OCI-LY7 (cell line): ENCODE measurements at regions not wholly inside any gene's neighbourhood (a gene's known extent, or its start where the extent isn't known, plus 50 kb on each side); places are given as distances from the start of the nearest gene placed in this dataset.

Source experiments
- BruUV-seq: library from RNA; stranded (reverse); fragments of 400-500 nt; replicated peaks from 2 replicates; lab custom pipeline; 2021; lab: Mats Ljungman, UMichigan
- CTCF ChIA-PET: fragments of 300-600 bp; sonication (Branson Sonifier 250); formaldehyde crosslinking; loops from one replicate; lab custom pipeline; 2022; ENCODE audit warnings: antibody characterized with exemption; ENCODE audit not compliant: unreplicated experiment; lab: Charles Lee
- POLR2A ChIA-PET: fragments of 300-600 bp; sonication (Branson Sonifier 250); formaldehyde crosslinking; loops from one replicate; lab custom pipeline; 2022; ENCODE audit warnings: antibody characterized with exemption; lab: Charles Lee
- DNase-seq: peaks from one replicate; pipeline ENCODE4 v3.0.0-alpha.2; 2015; ENCODE audit warnings: low spot score
- H2AFZ ChIP-seq: fragments of 200-600 bp; sonication (generic), shearing (Covaris generic); 2 replicates; pipeline ENCODE4 v1.6.1; 2014; ENCODE audit warnings: mild to moderate bottlenecking, antibody characterized with exemption, low read length, moderate library complexity
- H3K27ac ChIP-seq: fragments of 200-600 bp; sonication (generic); 2 replicates; pipeline ENCODE4 v1.5.1; 2014; ENCODE audit warnings: mixed run types, low read depth, mild to moderate bottlenecking, moderate library complexity, low read length, inconsistent platforms; ENCODE audit not compliant: poor library complexity, severe bottlenecking
- H3K36me3 ChIP-seq: fragments of 200-600 bp; sonication (generic); 2 replicates; pipeline ENCODE4 v1.6.1; 2014; ENCODE audit warnings: mild to moderate bottlenecking, antibody characterized with exemption, low read length, moderate library complexity, mixed read lengths; ENCODE audit not compliant: insufficient read depth
- H3K4me1 ChIP-seq: fragments of 200-600 bp; sonication (generic); 2 replicates; pipeline ENCODE4 v1.5.1; 2014; ENCODE audit warnings: mild to moderate bottlenecking, low read length; ENCODE audit not compliant: insufficient read depth, poor library complexity, severe bottlenecking
- H3K4me2 ChIP-seq: fragments of 200-600 bp; sonication (generic); 2 replicates; pipeline ENCODE4 v1.6.1; 2014; ENCODE audit warnings: mild to moderate bottlenecking, low read length
- H3K4me3 ChIP-seq: fragments of 200-600 bp; sonication (generic); 2 replicates; pipeline ENCODE4 v1.5.1; 2014; ENCODE audit warnings: mild to moderate bottlenecking, low read depth, low read length; ENCODE audit not compliant: poor library complexity, severe bottlenecking
- H3K79me2 ChIP-seq: fragments of 200-600 bp; sonication (generic); 2 replicates; pipeline ENCODE4 v1.6.1; 2016; ENCODE audit warnings: low read depth, mild to moderate bottlenecking, low read length, moderate library complexity, mixed read lengths; ENCODE audit not compliant: insufficient read depth
- H3K9me2 ChIP-seq: fragments of 200-600 bp; sonication (generic); 2 replicates; pipeline ENCODE4 v1.6.1; 2016; ENCODE audit warnings: mild to moderate bottlenecking, low read length, mixed read lengths; ENCODE audit not compliant: insufficient read depth
- H3K9me3 ChIP-seq: fragments of 200-600 bp; sonication (generic); 2 replicates; pipeline ENCODE4 v1.6.1; 2014; ENCODE audit warnings: mild to moderate bottlenecking, mixed run types, low read length, mixed read lengths
- H4K20me1 ChIP-seq: fragments of 200-600 bp; sonication (generic); 2 replicates; pipeline ENCODE4 v1.6.1; 2014; ENCODE audit warnings: mild to moderate bottlenecking, antibody characterized with exemption, low read length, moderate library complexity, mixed read lengths; ENCODE audit not compliant: insufficient read depth
- EZH2phosphoT487 ChIP-seq: fragments of 200-600 bp; sonication (generic); IDR thresholded peaks from 2 replicates; pipeline ENCODE4 v1.6.1; 2018; ENCODE audit warnings: low read depth, borderline replicate concordance, mild to moderate bottlenecking, mixed run types, antibody characterized with exemption, low read length, moderate library complexity, mixed read lengths
- intact Hi-C: fragments of 100-400 bp; cut with micrococcal nuclease; formaldehyde crosslinking; loops from one replicate; pipeline ENCODE4 v1.10.0; 2022; ENCODE audit not compliant: unreplicated experiment
- TF ChIP-seq, protein P1 (sequence below): fragments of 200-600 bp; sonication (generic); conservative IDR thresholded peaks from 2 replicates; pipeline ENCODE4 v1.5.1; 2014; ENCODE audit warnings: mild to moderate bottlenecking, antibody characterized with exemption, low read length, moderate library complexity, mixed read lengths

DNA sequence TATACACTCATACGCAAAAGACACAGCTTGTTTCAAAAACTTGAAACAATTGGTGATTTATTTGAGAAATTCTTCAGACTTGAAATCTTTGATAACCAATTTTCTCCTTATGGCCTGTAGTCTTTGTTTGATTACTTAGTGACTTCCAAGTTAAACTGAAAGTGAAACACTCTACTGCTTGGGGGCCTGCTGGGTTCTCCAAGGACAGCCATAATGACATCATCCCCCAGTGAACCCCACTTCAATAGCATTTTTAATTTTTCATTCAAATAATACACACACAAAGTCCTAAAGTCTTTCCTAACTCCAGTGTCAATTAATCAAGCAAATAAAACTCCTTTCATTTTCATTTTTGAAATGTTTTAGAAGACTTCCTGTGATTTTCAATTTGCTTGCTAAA lies 59.2 kb downstream of the KRTAP19-8 start:
- ChIA-PET POLR2A (no interaction called here), CTCF (no interaction called here)
- intact Hi-C loops: no loop called here
- TF ChIP-seq EZH2phosphoT487: no peak
- TF ChIP-seq, protein P1, sequence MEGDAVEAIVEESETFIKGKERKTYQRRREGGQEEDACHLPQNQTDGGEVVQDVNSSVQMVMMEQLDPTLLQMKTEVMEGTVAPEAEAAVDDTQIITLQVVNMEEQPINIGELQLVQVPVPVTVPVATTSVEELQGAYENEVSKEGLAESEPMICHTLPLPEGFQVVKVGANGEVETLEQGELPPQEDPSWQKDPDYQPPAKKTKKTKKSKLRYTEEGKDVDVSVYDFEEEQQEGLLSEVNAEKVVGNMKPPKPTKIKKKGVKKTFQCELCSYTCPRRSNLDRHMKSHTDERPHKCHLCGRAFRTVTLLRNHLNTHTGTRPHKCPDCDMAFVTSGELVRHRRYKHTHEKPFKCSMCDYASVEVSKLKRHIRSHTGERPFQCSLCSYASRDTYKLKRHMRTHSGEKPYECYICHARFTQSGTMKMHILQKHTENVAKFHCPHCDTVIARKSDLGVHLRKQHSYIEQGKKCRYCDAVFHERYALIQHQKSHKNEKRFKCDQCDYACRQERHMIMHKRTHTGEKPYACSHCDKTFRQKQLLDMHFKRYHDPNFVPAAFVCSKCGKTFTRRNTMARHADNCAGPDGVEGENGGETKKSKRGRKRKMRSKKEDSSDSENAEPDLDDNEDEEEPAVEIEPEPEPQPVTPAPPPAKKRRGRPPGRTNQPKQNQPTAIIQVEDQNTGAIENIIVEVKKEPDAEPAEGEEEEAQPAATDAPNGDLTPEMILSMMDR: no peak
- H2AFZ ChIP-seq: no peak overlapping the region
- BruUV-seq: no TSS peak
- H3K36me3 ChIP-seq: no peaks in the 10 kb centered on the region
- no peaks in the 10 kb centered on the region for H3K4me1 ChIP-seq
- H3K9me3 ChIP-seq: no peaks in the 10 kb centered on the region
- H3K9me2 ChIP-seq: no peaks in the 10 kb centered on the region
- no peaks in the 10 kb centered on the region for H3K79me2 ChIP-seq
- no peak overlapping the region for H3K4me3 ChIP-seq
- no peak overlapping the region for H3K4me2 ChIP-seq
- H3K27ac ChIP-seq: no peak overlapping the region
- DNase-seq: no peak
- no peaks in the 10 kb centered on the region for H4K20me1 ChIP-seq

DNA sequence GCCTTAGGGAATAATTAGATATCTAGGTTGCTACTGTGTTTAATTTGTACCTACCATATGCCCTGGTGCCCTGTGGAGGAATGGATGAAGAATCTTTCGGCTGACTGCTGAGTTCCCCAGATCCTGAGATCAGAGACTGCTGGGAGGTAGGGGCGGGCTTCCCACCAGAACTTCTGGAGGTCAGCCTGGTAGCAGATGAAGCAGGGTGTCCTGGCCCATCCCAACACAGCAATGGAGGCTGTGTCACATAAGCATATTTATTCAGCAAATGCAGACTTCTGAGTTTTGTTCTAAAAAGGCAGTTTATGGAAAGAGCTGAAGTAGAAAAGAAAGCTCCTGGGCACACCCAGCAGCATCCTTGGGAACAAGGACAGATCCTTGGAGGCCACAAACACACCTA lies 74.0 kb downstream of the KRTAP19-8 start:
- Histone ChIP-seq H3K9me3 (no peaks in the 10 kb centered on the region), H3K4me1 (no peaks in the 10 kb centered on the region), H3K4me3 (no peak overlapping the region), H3K79me2 (no peaks in the 10 kb centered on the region), H4K20me1 (no peaks in the 10 kb centered on the region), H2AFZ (no peak overlapping the region), H3K27ac (no peak overlapping the region), H3K36me3 (no peaks in the 10 kb centered on the region), H3K4me2 (no peak overlapping the region), H3K9me2 (no peaks in the 10 kb centered on the region)
- intact Hi-C loops: no loop called here
- TF ChIP-seq, protein P1: no peak
- TF ChIP-seq EZH2phosphoT487: no peak
- ChIA-PET POLR2A (no interaction called here), CTCF (no interaction called here)
- DNase-seq: no peak
- no TSS peak for BruUV-seq

DNA sequence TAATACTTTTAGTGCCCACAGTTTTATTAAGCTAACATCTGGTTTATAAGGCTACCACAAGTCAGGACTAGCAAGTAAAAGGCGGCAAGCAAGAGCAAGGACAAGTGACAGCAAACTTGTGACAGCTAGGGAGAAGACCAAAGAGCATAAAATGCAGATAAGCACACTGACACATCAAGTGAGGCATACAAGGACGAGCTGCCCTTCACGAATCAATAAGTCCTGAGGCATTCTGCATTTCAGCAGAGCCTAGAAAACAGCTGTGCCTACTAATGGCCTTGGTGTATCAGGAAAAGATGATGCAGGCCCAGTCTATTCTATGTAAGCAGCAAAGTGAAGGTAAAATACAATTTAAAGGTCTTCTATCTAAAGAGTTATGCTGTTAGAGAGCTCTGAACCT lies 74.8 kb downstream of the KRTAP19-8 start:
- CTCF ChIA-PET: no interaction called here
- no TSS peak for BruUV-seq
- H2AFZ ChIP-seq: no peak overlapping the region
- no peak overlapping the region for H3K4me2 ChIP-seq
- H3K79me2 ChIP-seq: no peaks in the 10 kb centered on the region
- TF ChIP-seq, protein P1: no peak
- TF ChIP-seq EZH2phosphoT487: no peak
- no peak for DNase-seq
- no peaks in the 10 kb centered on the region for H3K4me1 ChIP-seq
- no peaks in the 10 kb centered on the region for H3K9me3 ChIP-seq
- H3K4me3 ChIP-seq: no peak overlapping the region
- no peak overlapping the region for H3K27ac ChIP-seq
- H4K20me1 ChIP-seq: no peaks in the 10 kb centered on the region
- POLR2A ChIA-PET: no interaction called here
- no peaks in the 10 kb centered on the region for H3K9me2 ChIP-seq
- no peaks in the 10 kb centered on the region for H3K36me3 ChIP-seq
- intact Hi-C loops: no loop called here
